HEK293T (cell line): ENCODE measurements at regions not wholly inside any gene's neighbourhood (a gene's known extent, or its start where the extent isn't known, plus 50 kb on each side); places are given as distances from the start of the nearest gene placed in this dataset.

Experiments
- ELF4 ChIP-seq: fragments of 450-650 bp; IDR thresholded peaks from 2 replicates; pipeline ENCODE4 v1.6.1; 2017; ENCODE audit warnings: antibody characterized with exemption
- FOXA1 ChIP-seq: fragments of 450-650 bp; IDR thresholded peaks from 2 replicates; pipeline ENCODE4 v1.6.1; 2016; ENCODE audit warnings: mild to moderate bottlenecking
- FOXK2 ChIP-seq: fragments of 450-650 bp; IDR thresholded peaks from 2 replicates; pipeline ENCODE4 v1.6.1; 2016; ENCODE audit warnings: mild to moderate bottlenecking
- HDGF ChIP-seq: fragments of 450-650 bp; IDR thresholded peaks from 2 replicates; pipeline ENCODE4 v1.6.1; 2017; ENCODE audit warnings: antibody characterized with exemption, borderline replicate concordance
- SP1 ChIP-seq: fragments of 450-650 bp; IDR thresholded peaks from 2 replicates; pipeline ENCODE4 v1.6.1; 2017

- TF ChIP-seq ELF4 = no peak
- no peak for TF ChIP-seq SP1
- no peak for TF ChIP-seq FOXK2
- no peak for TF ChIP-seq HDGF
- no peak for TF ChIP-seq FOXA1
These were observed 1396.1 kb upstream of the TMEFF2 start for GRCh38 chr2:193590831-193591230.
